GM12873 (cell line): ENCODE measurements at regions not wholly inside any gene's neighbourhood (a gene's known extent, or its start where the extent isn't known, plus 50 kb on each side); places are given as distances from the start of the nearest gene placed in this dataset.

ENCODE experiments used
- CTCF ChIP-seq: IDR thresholded peaks from 2 replicates; pipeline ENCODE4 v1.5.1; 2012; ENCODE audit warnings: low read depth, mild to moderate bottlenecking, moderate library complexity, low read length, control low read depth; ENCODE audit not compliant: insufficient read depth; ENCODE audit errors: missing control alignments

DNA sequence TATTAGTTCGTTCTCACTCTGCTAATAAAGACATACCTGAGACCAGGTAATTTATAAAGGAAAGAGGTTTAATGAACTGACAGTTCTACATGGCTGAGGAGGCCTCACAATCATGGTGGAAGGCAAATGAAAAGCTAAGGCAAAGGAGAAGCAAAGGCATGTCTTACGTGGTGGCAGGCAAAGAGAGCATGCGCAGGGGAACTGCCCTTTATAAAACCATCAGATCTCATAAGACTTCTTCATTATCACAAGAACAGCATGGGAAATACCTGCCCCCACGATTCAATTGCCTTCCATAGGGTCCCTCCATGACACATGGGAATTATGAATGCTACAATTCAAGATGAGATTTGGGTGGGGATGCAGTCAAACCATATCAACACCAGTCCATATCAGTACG lies 133.5 kb downstream of the ZNF621 start:
- no peak for TF ChIP-seq CTCF

DNA sequence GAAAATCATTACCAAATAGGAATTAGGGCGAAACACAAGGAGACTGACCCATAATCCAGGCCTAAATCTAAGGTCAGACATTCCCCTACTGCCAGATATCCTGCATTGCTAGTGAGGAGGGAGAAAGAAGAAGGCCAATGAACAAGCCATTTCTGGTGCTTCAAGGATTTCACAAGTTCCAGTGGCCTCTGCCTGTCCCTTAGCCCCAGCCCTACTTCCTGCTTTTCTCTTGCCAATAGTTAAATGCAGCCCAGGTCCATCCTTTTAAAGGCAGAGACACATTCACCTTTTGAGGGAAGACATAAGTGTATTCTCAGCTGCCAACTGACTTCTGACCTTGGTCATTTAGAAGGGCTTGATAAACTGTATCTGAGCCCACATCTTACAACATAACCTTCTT lies 135.8 kb downstream of the ZNF621 start:
- TF ChIP-seq CTCF: no peak

DNA sequence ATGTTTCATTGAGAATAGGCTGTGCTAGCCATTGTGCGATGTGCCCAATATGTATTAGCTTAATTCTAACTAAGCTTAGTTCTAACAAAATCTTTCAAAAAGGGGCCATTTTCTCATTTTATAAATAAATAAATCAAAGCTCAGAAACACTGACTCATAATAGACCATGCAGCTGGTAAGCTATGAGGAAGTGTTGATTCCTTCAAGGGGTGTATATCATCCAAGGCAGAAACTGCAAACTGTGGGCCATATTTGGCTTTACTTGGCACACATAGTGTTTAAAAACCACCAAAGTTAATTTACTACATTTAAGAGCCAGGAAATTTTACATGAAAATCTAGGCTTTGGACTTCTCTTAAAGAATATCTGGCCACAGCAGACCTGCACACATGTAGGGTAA lies 136.5 kb downstream of the ZNF621 start:
- no peak for TF ChIP-seq CTCF

GRCh38 chr3:40663280-40663679 lies 138.5 kb downstream of the ZNF621 start:
- no peak for TF ChIP-seq CTCF

DNA sequence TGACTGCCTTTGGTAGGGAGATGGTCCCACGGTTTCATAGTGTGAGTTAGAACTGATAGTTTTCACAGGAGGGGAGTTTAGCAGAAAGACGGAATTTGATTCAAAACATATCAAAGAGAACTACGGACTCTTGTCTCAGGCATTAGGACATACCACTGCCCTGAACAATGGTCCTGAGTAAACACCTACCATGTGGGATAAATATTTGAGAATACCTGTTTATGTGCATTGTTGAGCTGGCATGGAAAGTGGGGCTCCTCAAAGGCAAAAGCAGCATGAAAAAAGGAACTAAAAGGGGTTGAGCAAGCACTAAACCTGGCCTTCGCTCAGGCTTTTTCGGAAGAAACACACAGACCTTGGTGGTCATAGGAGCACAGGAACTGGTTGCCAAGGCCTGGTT lies 144.4 kb downstream of the ZNF621 start:
- no peak for TF ChIP-seq CTCF

DNA sequence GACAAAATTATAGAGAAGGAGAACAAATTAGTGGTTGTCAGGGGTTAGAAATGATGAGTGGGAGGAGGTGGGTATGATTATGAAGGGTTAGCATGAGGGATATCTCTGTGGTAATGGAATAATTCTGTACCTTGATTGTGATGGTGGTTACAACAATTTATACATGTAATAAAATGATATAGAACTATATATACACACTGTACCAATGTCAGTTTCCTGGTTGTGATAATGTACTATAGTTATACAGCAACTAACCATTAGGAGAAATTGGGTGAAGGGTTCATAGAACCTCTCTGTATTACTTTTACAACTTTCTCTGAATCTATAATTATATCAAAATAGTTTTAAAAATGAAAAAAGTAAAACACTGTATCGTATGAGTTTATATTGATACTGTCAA lies 148.1 kb downstream of the ZNF621 start:
- TF ChIP-seq CTCF: no peak

GRCh38 chr3:40677321-40677720 lies 152.6 kb downstream of the ZNF621 start:
- no peak for TF ChIP-seq CTCF

DNA sequence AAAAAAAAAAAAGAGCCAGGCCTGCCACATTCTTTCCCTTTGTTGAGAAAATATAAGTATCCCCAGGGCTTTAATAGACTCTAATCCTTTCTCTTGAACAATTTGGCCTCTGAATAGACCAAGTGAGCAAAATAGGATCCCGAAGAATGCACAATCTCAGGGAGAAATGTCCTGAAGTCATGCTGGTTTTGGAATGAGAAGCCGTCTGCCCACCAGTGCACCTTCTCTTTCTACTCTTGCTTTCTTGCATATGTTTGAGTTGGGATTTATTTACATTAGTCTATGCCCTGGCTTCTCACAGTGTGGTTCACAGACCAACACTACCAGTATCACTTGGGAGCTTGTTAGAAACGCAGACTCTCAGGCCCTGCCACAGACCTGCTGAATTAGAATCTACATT lies 153.0 kb downstream of the ZNF621 start:
- no peak for TF ChIP-seq CTCF
